GM18873 (cell line): ENCODE measurements at regions not wholly inside any gene's neighbourhood (a gene's known extent, or its start where the extent isn't known, plus 50 kb on each side); places are given as distances from the start of the nearest gene placed in this dataset.
"Not testable (repeated sequence)": the region's sequence is repeated elsewhere in the genome, so short reads cannot be mapped to it uniquely, and the experiment has no call there.

Source experiments
- ATAC-seq: cut with Tn5 transposase; IDR thresholded peaks from one replicate; pipeline ENCODE4 v1.9.1; 2021; ENCODE audit warnings: mild to moderate bottlenecking, moderate library complexity, moderate number of reproducible peaks; ENCODE audit not compliant: unreplicated experiment, low FRiP score

- ATAC-seq = no peak
These were observed 112.8 kb upstream of the CADM1 start for GRCh38 chr11:115616971-115617370.

- no peak for ATAC-seq
These were observed 109.9 kb upstream of the CADM1 start for GRCh38 chr11:115613986-115614632.

GRCh38 chr11:115613004-115613403 is 108.8 kb upstream of the CADM1 start:
- ATAC-seq = no peak

- ATAC-seq = no peak
These were observed 108.0 kb upstream of the CADM1 start for GRCh38 chr11:115612046-115612730.

- ATAC-seq = no peak
These were observed 107.1 kb upstream of the CADM1 start for GRCh38 chr11:115611343-115611742.

- ATAC-seq = no peak
These were observed 106.7 kb upstream of the CADM1 start for GRCh38 chr11:115610908-115611307.

- ATAC-seq = not testable (repeated sequence)
These were observed 106.0 kb upstream of the CADM1 start for GRCh38 chr11:115610234-115610633.

GRCh38 chr11:115608976-115609375 is 104.8 kb upstream of the CADM1 start:
- ATAC-seq = no peak

- no peak for ATAC-seq
These were observed 103.5 kb upstream of the CADM1 start for GRCh38 chr11:115607621-115608221.

GRCh38 chr11:115606498-115607220 is 102.4 kb upstream of the CADM1 start:
- no peak for ATAC-seq

GRCh38 chr11:115605871-115606497 is 101.8 kb upstream of the CADM1 start:
- no peak for ATAC-seq

- not testable (repeated sequence) for ATAC-seq
These were observed 101.2 kb upstream of the CADM1 start for GRCh38 chr11:115605397-115605796.

- no peak for ATAC-seq
These were observed 94.9 kb upstream of the CADM1 start for GRCh38 chr11:115599125-115599524.

- ATAC-seq = no peak
These were observed 94.2 kb upstream of the CADM1 start for GRCh38 chr11:115598257-115598901.

GRCh38 chr11:115591380-115591779 is 87.2 kb upstream of the CADM1 start:
- no peak for ATAC-seq

- ATAC-seq = no peak
These were observed 86.0 kb upstream of the CADM1 start for GRCh38 chr11:115590254-115590653.

GRCh38 chr11:115587718-115588342 is 83.6 kb upstream of the CADM1 start:
- ATAC-seq = no peak

GRCh38 chr11:115585361-115586024 is 81.3 kb upstream of the CADM1 start:
- peak; percentile 91 for ATAC-seq
